IPS-20b (cell line): ENCODE measurements at regions not wholly inside any gene's neighbourhood (a gene's known extent, or its start where the extent isn't known, plus 50 kb on each side); places are given as distances from the start of the nearest gene placed in this dataset.

Experiments
- H3K27ac ChIP-seq: one replicate; pipeline ENCODE4 v1.5.1; 2013; ENCODE audit warnings: low read length
- H3K27me3 ChIP-seq: 2 replicates; pipeline ENCODE4 v1.6.1; 2013; ENCODE audit warnings: mild to moderate bottlenecking, low read length, inconsistent platforms; ENCODE audit not compliant: insufficient read depth
- H3K36me3 ChIP-seq: 2 replicates; pipeline ENCODE4 v1.6.1; 2013; ENCODE audit warnings: low read depth, mild to moderate bottlenecking, inconsistent platforms, low read length, moderate library complexity; ENCODE audit not compliant: insufficient read depth
- H3K4me1 ChIP-seq: 2 replicates; pipeline ENCODE4 v1.6.1; 2013; ENCODE audit warnings: mild to moderate bottlenecking, control low read depth, inconsistent platforms, low read length, moderate library complexity; ENCODE audit not compliant: insufficient read depth
- H3K4me3 ChIP-seq: 2 replicates; pipeline ENCODE4 v1.5.1; 2013; ENCODE audit warnings: mild to moderate bottlenecking, low read length, inconsistent platforms
- H3K9ac ChIP-seq: 2 replicates; pipeline ENCODE4 v1.6.1; 2013; ENCODE audit warnings: low read depth, mild to moderate bottlenecking, inconsistent platforms, low read length, moderate library complexity
- H3K9me3 ChIP-seq: 2 replicates; pipeline ENCODE4 v1.6.1; 2013; ENCODE audit warnings: mild to moderate bottlenecking, low read depth, low read length, inconsistent platforms; ENCODE audit not compliant: insufficient read depth

DNA sequence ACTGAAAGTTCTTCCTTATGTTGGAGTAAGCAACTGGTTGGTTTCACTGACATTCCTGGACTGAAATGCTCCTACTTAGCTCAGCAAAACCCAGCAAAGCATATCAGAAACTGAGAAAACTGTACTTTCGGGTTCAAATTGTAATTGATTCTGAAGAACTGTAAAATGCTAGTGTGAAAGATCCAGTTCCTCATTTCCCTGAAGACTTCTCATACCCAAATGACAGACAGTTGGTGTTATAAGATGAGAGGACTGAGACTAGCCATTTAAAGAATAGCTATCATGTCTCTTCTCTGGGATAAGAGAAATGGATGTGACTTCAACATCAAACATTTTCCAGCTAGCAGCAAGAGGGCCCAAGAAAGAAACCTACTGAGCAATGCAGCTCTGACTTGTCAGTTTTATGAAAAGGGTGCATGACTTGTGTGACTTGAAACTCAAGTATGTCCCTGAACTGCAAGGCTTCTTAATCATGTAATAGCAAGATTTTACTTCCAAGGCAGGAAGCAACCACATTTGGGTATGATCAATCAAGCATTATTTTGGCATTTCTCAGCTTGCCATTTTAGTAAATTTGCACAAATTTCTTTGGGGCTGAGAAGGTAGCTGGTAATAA is 420.3 kb upstream of the MMADHC start:
- H3K27ac ChIP-seq, result no peak overlapping the region
- no peaks in the 10 kb centered on the region for H3K4me1 ChIP-seq

DNA sequence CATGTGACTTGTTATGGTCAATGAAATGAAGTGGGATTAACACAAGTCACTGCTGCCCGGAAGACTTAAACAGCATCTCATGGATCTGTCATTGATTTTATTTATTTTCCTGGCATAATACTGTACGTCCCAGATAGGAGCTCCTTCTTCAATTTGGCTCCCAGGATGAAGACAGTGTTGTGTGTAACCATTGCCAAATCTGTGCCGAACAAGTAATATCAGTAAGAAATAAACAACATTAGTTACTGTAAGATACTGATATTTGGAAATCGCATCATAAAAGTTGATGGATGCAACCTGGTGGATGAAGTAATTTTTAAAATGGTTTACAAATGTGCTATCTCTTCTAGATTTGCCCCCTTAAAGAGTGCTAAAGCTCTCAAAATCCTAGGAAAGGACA is 419.0 kb upstream of the MMADHC start:
- Histone ChIP-seq H3K27me3 (no peaks in the 10 kb centered on the region), H3K27ac (no peak overlapping the region), H3K9ac (no peak overlapping the region), H3K4me3 (no peak overlapping the region), H3K9me3 (no peaks in the 10 kb centered on the region), H3K36me3 (no peaks in the 10 kb centered on the region), H3K4me1 (no peaks in the 10 kb centered on the region)

More for the DNA sequence above, 420.3 kb upstream of the MMADHC start:
- no peaks in the 10 kb centered on the region for H3K9me3 ChIP-seq
- no peaks in the 10 kb centered on the region for H3K36me3 ChIP-seq
- H3K27me3 ChIP-seq, result no peaks in the 10 kb centered on the region
- H3K9ac ChIP-seq, result no peak overlapping the region
- no peak overlapping the region for H3K4me3 ChIP-seq

DNA sequence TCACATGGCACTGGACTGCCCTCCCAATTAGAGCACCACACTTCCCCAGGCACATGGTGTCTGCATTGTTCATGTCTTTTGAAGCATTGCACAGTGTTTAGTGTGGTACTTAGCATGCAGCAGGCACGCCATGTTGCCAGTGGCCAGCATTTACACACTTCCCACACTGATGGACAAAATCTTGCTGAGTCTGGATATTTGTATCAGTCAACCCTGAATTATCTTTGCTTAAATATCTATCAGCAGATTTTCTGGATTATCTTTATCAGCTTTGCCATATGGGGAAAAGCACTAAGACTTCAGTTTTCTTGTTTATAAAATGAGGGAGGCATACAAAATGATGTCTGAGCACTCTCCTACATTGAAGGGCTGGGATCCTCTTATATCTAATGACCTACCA is 416.0 kb upstream of the MMADHC start:
- H3K4me1 ChIP-seq, result no peaks in the 10 kb centered on the region
- no peaks in the 10 kb centered on the region for H3K36me3 ChIP-seq
- no peak overlapping the region for H3K4me3 ChIP-seq
- H3K9me3 ChIP-seq, result no peaks in the 10 kb centered on the region
- H3K27ac ChIP-seq, result no peak overlapping the region
- no peak overlapping the region for H3K9ac ChIP-seq
- H3K27me3 ChIP-seq, result no peaks in the 10 kb centered on the region

DNA sequence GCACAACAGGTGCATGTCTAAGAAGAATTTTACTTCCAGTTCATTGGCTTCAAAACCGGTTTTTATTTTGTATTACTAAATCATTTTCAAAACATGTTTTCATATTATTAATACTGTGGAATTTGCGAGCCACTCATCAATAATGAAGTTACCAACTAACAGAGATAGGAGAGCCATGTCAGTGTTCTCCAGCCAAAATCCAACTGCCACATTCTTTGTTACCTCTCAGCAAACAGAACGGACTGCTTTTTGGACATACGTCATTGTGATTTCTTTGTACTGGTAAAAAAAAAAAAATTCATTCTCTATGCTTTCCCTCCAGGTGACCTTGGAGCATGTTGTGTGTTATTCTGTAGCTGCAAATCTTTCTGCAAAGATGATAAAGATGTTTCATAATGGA is 414.2 kb upstream of the MMADHC start:
- H3K27me3 ChIP-seq, result no peaks in the 10 kb centered on the region
- H3K4me1 ChIP-seq, result no peaks in the 10 kb centered on the region
- no peak overlapping the region for H3K4me3 ChIP-seq
- no peak overlapping the region for H3K9ac ChIP-seq
- no peaks in the 10 kb centered on the region for H3K36me3 ChIP-seq
- no peaks in the 10 kb centered on the region for H3K9me3 ChIP-seq
- no peak overlapping the region for H3K27ac ChIP-seq

DNA sequence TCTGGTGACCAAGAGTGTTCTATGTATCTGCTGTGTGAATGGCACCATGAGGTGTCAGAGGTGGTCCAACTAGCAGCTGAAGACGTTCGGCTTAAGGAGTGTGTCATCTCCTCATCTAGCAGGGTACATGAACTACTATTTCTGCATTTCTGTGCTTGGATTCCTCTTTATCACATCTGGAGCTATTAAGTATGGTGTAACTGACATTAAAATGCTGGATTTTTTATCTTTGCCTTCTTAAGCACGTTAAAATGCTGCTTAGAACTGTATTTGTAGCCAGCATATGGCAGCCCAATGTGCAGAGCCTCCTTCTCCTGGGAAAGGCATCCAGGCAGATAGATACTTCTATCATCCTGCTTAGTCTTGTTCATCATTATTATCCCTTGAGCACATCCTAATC is 409.3 kb upstream of the MMADHC start:
- Histone ChIP-seq H3K9ac (no peak overlapping the region), H3K36me3 (no peaks in the 10 kb centered on the region), H3K9me3 (no peaks in the 10 kb centered on the region), H3K4me3 (no peak overlapping the region), H3K4me1 (no peaks in the 10 kb centered on the region), H3K27ac (no peak overlapping the region), H3K27me3 (no peaks in the 10 kb centered on the region)

DNA sequence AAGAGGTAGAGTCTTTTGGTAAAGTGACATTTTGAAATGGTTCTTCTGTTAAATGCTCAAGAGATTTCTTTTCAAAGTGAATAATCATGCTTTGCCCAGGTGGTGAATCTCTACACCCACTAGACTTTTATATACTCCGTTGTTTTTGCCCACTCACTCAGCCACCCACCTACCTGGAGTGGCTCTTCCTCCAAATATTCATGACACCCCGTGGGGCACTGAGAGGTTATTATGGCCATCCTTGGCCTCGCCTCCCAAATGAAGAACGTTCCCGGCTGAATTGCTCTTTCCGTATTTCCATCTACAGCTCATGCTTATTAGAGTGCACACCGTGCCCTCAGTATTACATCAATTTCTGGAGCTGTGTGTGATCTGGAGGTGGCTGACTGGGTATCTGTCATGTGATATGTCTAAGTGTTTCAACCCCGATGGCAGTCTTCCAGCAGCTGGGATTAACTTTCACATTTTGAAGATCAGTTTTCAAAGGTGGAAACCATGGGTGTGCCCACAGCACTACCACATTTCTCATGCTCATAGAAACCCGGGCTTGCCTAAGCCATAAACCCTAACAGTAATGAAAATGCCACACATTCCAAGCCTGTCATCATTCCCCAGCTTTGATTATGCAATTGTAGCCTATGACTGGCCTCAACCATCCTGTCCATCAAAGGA is 406.6 kb upstream of the MMADHC start:
- Histone ChIP-seq H3K4me3 (no peak overlapping the region), H3K9ac (no peak overlapping the region), H3K36me3 (no peaks in the 10 kb centered on the region), H3K9me3 (no peaks in the 10 kb centered on the region), H3K4me1 (no peaks in the 10 kb centered on the region), H3K27ac (no peak overlapping the region), H3K27me3 (no peaks in the 10 kb centered on the region)

DNA sequence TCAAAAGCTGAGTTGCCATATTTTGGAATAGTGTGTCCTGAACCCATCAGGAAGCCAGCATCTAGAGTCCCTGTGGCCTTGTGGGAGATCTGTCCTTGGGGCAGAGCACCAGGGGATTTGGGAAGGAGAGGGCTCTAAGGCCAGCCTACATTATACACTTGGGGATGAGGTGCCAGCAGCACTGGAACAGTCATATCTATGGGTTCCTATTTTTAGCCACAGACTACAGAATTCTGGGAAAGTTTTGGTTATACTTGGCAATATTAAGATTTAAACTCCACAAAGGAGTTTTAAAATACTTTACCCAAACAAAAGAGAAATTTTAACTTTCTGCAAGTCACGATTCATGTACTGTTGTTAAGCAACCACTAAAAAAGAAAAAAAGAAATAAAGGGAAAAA is 405.7 kb upstream of the MMADHC start:
- Histone ChIP-seq H3K9me3 (no peaks in the 10 kb centered on the region), H3K27ac (no peak overlapping the region), H3K9ac (no peak overlapping the region), H3K36me3 (no peaks in the 10 kb centered on the region), H3K4me1 (no peaks in the 10 kb centered on the region), H3K4me3 (no peak overlapping the region), H3K27me3 (no peaks in the 10 kb centered on the region)

DNA sequence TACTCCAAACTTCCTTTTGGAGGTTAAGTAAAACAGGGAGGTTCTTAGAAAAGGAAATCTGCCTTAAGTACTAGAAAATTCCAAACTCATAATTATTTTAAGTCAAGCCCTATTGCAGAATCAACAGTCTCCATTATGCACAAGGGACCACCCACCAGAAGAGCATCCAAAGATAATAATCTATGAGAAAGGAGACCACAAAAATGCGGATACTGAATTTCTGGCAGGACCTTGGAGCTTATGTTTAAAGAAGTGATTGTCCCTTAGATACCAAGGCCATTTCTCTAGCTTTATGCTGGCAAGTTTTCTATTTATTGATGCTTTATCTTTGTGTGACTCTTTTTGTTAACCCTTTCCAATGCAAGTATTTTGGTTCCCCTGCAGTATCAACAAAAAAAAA is 404.0 kb upstream of the MMADHC start:
- no peaks in the 10 kb centered on the region for H3K4me1 ChIP-seq
- no peak overlapping the region for H3K9ac ChIP-seq
- H3K27me3 ChIP-seq, result no peaks in the 10 kb centered on the region
- no peak overlapping the region for H3K4me3 ChIP-seq
- H3K27ac ChIP-seq, result no peak overlapping the region
- no peaks in the 10 kb centered on the region for H3K36me3 ChIP-seq
- H3K9me3 ChIP-seq, result no peaks in the 10 kb centered on the region

DNA sequence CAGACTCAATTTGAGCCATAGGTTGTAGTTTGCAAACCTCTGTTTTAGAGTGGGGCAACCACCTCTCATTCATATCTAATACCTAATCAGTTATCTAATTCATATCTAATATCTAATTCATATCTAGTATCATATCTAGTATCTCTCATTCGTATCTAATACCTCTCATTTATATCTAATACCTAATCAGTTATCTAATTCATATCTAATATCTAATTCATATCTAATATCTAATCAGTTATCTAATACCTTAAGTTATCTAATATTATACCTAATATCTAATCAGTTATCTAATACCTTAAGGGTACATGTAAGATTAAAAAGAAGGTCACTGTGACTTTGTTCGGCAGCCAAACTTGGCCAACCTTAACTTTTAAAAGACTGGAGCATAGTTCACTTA is 403.4 kb upstream of the MMADHC start:
- Histone ChIP-seq H3K4me3 (no peak overlapping the region), H3K27me3 (no peaks in the 10 kb centered on the region), H3K9me3 (no peaks in the 10 kb centered on the region), H3K36me3 (no peaks in the 10 kb centered on the region), H3K4me1 (no peaks in the 10 kb centered on the region), H3K9ac (no peak overlapping the region), H3K27ac (no peak overlapping the region)

DNA sequence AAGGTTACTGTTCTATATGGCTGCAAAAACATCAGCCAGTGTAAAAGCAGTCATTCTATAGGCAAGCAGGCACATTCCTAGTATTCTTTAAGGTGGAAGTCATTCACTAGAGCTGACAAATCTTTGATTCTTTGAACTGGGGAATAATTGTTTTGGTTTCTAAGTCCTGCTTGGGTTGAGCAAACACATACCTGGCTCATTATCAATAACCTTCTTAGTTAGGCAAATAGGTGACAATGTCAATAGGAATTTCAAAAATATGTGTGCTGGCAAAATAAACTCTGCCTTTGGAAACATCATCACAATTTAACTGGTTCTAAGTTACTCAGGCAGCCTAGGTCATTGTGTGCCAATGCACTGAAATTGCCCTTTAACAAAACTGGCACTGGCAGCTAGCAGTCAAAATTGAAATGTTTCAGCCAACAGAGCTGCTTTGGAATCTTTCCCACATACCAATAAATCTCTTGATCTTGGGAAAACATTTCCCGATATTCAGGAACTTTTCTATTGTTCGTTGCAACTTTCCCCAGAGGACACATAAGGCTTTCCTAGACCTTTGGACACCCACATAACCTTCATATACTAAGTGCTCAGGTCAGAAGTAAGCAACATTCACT is 402.0 kb upstream of the MMADHC start:
- no peaks in the 10 kb centered on the region for H3K36me3 ChIP-seq
- H3K4me3 ChIP-seq, result no peak overlapping the region
- no peak overlapping the region for H3K27ac ChIP-seq
- no peaks in the 10 kb centered on the region for H3K9me3 ChIP-seq
- H3K27me3 ChIP-seq, result no peaks in the 10 kb centered on the region
- no peak overlapping the region for H3K9ac ChIP-seq
- H3K4me1 ChIP-seq, result no peaks in the 10 kb centered on the region

DNA sequence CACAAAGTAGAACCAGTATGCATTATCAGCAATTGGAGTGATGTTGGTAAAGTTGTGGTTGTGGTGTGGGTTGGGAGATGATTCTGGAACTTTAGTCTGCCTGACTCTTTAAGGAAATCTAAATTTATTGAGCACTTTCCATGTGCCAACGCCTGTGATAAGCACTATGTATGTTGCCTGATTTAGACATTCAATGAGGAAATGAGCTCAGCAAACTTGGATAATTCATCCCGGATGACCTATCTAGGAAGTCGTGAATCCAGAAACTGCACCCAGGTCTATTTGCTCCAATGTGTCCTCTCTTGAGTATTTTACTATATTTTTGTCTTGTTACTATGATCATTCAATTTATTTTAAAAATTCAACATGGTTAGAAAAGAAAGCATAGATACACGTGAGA is 400.8 kb upstream of the MMADHC start:
- no peak overlapping the region for H3K4me3 ChIP-seq
- no peaks in the 10 kb centered on the region for H3K9me3 ChIP-seq
- no peak overlapping the region for H3K9ac ChIP-seq
- no peaks in the 10 kb centered on the region for H3K27me3 ChIP-seq
- no peaks in the 10 kb centered on the region for H3K4me1 ChIP-seq
- no peaks in the 10 kb centered on the region for H3K36me3 ChIP-seq
- H3K27ac ChIP-seq, result no peak overlapping the region

DNA sequence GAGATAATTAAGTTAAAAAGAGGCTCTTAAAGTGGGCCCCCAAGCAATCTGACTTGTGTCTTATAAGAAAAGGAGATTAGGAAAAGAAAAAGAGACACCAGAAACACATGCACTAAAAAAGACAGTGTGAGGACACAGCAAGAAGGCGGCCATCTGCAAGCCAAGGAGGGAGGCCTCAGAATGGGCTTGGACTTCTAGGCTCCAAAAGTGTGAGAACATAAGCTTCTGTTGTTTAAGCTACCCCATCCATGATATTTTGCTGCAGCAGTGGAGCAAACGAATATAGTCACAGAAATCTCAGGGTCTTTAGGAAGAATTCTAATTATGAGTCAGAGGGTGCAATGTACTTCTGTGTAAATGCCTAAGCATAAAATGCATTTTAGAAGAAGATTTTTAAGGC is 399.3 kb upstream of the MMADHC start:
- Histone ChIP-seq H3K27me3 (no peaks in the 10 kb centered on the region), H3K27ac (no peak overlapping the region), H3K4me3 (no peak overlapping the region), H3K9me3 (no peaks in the 10 kb centered on the region), H3K9ac (no peak overlapping the region), H3K4me1 (no peaks in the 10 kb centered on the region), H3K36me3 (no peaks in the 10 kb centered on the region)
